NCI-H82 treated with DMSO at 0.1 percent for 48 hours (cell line): ENCODE measurements at regions not wholly inside any gene's neighbourhood (a gene's known extent, or its start where the extent isn't known, plus 50 kb on each side); places are given as distances from the start of the nearest gene placed in this dataset.
"Not testable (repeated sequence)": the region's sequence is repeated elsewhere in the genome, so short reads cannot be mapped to it uniquely, and the experiment has no call there.

Experiments
- DNase-seq: peaks from one replicate; lab custom pipeline; 2025; ENCODE audit not compliant: unreplicated experiment; lab: John Stamatoyannopoulos, UW

DNA sequence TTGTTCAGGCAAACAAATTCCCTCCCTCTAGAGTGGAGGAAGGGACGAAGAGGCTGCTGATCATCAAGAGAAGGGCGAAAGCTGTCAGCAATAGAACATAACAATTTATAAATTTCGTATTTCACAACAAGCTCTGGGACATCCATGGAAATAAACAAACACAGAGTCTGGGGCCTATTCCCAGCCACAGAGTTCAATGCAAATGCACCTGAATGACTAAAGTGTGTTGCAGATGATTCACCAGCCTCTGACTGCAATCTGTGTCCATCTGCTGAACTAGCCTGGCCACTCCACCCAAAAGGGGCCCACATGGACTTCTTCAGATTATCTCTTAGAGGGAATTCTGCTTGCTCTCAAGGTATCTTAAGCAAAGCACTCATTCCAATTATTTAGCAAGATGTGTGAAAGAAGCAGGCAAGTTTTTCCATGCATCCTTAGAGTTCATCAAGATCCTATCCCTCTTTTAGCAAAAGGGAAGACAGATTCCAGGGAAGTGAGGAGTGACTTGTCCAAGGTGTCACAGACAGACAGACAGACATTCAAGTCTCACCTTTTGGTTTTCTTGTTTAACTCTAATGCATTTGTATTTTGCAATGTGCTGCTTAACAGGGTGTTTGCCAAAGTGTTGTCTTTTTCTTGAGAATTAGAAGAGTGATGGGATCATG is 307.8 kb upstream of the PAPPA start:
- no peak for DNase-seq

DNA sequence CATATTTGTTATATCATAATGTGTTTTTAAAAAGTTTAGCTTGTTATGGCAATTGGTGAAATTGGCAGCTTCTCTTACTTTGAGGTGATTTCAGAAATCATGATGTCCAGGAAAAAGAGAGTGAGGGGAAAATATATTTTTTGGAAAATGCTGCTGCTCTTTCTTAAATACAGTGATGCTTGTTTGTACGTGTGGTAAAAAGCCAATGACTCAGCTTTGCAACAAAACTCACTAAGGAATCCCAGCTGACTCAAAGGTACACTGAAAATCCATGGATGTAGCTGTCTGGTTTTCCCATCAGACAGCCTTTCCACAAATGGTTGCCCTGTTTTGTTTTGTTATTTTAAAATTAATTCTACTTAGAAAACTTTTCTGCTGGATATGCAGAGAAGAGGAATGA is 306.4 kb upstream of the PAPPA start:
- DNase-seq: no peak

DNA sequence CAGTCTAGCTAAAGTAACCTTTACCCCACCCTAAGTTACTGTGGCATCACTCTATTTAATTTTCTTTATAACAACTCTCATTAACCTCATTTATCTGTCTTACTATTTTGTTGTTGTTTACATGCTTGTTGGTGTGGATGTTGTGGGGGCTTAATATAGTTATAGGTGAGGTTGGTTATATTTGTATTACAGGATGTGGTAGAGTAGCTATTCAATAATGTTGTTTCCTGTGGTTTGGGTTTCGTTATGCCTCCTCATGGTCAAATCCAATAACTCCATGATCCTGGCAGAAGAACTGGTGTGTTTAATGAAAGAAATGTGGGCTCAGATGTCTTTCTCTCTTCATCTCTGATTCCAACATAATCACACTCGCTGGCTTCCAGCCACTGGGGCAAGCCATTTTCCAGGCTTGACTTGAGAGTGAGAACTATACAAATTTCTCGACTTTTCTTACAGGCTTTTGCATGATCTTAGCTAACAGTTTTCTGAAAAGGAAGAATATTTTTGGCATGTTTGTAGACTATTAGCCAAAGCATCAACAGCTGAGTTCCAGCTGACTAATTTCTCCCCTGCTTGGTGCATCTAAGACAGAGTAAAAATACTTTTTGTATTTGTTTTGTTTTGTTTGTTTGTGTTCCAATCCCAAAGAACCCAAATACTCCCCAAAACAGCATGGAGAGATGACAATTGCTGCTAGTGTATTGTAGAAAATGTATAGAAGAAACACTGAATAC is 303.7 kb upstream of the PAPPA start:
- DNase-seq: no peak

DNA sequence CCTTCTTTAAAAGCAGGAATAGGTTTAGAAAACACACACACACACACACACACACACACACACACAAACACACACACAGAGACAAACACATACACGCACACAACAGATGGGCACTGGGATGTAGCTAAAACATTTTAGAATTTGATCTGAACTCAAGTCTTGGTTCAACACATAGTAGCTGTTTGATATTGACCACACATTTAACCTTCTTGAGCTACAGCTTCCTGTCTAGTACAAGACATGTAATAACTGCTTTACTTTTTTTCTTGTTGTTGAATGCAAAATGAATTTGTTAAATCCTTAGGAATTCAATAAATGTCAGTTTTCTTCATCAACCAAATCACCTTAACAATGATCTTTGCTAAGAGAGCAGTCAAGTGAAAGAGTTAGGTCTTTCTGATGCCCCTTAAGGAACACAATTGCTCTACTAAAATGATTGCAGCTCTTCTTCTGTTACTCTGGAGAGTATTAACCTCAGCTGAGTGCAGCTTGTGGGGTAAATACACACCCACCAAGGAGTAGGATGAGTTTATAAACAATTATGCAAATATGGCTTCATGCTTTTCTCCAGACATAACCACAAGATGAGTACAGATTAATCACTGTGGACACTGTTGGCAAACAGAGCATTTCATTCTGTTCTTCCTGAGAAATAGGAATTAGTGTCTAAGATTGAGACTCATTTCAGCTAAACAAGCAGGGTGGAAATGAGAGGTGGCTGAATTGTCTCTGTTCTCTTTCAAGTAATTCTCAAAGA is 302.9 kb upstream of the PAPPA start:
- DNase-seq: no peak

DNA sequence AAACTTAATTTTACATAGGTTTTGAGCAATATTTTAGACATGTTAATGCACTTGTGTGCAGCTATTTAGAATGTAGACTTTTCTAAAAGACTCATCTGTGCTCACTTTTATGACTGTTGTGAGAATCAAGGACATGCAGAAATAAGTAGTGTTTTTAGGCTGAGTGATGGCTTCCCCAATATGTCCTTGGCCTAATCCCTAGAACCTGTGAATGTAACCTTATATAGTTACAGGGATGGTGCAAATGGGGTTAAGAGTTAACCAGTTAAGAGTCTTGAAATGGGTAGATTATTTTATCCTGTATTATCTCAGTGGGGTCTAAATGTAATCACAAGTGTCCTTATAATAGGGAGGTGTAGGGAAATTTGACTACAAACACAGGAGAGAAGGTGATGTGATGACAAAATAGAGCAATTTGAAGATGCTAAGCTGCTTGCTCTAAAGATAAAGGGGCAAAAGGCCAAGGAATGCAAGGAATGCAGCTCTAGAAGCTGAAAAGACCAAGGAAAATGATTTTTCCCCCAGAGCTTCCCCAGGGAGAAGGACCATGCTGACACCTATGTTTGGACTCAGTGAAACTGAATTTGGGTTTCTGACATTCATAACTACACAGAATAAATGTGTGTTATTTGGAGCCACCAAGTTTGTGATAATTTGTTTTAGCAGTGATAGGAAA is 298.0 kb upstream of the PAPPA start:
- no peak for DNase-seq

DNA sequence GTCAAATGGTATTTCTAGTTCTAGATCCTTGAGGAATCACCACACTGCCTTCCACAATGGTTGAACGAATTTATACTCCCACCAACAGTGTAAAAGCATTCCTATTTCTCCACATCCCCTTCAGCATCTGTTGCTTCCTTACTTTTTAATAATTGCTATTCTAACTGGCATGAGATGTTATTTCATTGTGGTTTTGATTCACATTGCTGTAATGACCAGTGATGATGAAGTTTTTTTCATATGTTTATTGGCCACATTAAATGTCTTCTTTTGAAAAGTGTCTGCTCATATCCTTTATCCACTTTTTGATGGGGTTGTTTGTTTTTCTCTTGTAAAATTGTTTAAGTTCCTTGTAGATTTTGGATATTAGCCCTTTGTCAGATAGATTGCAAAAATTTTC is 295.2 kb upstream of the PAPPA start:
- not testable (repeated sequence) for DNase-seq

DNA sequence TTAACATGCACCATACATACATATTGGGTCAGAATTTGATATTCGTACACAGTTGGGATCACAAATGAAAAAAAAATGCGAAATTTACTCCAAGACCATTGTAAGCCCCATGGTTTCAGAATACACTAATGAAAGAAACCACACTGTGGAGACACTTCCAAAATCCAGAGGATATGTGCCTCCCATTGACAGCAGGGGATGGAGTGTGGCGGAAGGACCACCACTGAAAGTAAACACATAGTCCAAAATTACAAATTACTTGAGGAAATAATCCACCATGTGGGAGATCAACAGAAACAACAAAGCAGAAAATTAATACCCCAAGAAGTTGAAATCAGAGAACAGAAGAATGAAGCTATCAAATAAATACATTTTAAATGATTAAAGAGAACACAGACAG is 291.6 kb upstream of the PAPPA start:
- no peak for DNase-seq

DNA sequence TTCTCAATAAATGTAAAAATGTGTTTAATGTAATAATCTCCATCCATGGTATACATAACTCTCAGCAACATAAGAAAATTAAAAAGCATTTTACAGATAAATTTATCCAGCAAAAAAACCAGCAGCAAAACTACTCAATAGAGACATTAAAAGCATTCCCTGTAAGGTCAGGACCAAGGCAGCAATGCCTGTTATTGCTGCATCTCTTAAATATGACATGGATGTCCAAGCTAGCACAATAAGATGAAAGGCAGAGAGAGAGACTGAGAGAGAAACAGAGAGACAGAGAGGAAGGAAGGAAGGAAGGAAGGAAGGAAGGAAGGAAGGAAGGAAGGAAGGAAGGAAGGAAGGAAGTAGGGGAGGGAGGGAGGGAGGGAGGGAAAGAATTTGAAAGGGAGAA is 289.0 kb upstream of the PAPPA start:
- no peak for DNase-seq

DNA sequence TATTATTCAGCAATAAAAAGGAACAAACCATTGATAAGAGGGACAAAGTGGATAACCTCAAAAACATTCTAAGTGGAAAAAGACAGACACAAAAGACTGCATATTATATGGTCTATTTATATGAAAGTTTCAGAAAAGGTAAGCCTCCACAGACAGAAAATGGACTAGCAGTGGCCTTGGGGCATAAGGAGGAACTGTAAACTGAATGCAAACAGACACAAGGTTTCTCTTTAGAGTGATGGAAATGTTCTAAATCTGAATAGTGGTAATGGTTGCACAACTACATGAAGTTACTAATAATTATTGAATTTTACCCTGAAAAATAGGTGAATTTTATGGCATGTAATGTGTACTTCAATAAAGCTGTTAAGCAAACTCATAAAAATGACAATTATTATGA is 286.3 kb upstream of the PAPPA start:
- DNase-seq: no peak

DNA sequence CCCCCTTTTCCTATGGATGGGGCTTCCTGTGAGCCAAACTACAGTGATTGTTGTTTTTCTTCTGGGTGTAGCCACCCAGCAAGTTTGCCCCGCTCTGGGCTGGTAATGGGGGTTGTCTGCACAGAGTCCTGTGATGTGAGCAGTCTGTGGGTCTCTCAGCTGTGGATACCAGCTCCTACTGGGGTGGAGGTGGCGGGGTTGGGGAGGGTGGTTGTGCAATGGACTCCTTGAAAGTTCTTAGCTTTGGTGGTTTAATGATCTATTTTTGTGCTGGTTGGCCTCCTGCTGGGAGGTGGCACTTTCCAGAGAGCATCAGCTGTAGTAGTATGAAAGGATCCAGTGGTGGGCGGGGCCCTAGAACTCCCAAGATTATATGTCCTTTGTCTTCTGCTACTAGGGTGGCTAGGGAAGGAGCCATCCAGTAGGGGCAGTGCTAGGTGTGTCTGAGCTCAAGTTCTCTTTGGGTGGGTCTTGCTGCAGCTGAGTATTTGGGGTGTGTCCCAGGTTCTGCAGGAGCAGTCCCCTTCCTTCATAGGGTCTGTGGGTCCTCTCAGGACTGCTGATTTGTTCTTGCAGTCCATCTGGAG is 275.6 kb upstream of the PAPPA start:
- no peak for DNase-seq

DNA sequence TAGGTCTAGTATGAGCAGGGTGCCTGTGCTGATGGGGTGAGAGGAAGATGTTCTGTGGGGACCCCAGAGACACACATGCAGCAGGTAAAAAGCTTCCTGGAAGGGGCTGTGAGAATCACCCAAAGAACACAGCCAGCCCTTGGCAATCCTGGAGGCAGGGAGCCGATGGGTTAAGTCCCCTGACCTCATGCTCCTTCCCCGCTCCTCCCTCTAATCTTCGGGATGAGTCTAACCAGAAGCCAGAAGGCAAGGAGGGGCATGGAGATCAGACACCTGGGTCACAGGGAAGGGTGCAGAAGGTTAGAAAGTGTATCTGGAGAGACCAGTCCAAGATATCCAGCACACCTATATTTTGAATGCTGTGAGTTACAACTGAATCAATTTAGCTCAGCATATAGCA is 274.1 kb upstream of the PAPPA start:
- no peak for DNase-seq

DNA sequence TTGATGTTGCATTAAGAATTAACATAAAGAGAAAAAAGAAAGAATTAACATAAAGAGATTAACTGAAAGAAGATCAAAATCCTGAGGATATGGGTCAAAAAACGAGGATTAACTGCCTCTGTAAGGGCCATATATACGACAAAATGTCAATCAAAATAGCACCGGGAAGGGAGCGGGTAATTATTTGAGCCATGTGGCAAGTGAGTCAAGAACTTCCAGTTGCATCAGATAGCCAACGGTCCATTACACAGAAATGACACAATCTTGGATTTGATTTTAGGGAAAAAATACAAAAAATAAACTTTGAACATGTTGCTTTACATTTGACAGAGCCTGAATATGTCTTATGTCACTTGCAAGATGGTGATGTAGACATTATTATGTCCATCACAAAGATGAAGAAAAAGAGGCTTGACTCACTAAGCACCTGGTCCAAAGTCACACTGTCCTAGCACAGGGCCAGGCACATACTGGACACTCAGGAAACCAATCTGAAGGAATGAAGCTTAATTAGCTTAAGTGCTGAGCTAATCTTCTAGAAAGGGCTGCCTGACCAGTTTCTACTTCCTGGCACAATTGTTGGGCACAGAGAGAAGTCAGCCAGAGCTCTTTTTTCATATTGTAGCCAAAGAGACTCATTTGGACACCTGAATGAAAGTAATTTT is 273.2 kb upstream of the PAPPA start:
- DNase-seq: no peak

DNA sequence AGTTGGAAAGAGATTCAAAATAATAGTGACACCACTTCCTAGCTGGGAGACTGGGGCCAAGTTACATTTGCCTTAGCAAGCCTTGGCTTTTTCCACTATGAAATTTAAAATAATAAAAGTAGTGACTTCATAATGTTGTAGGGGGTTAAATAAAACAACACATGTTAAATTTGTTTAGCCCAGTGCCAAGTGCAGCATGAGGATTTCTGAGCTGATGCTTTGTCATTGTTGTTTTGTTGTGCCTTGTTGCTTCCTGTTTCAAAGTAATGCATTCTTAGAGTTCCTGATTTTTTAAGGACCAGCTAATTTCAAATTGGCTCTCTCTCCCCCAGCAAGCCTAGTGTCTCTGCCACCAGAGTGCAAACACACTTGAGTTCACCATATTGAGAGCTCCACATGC is 270.7 kb upstream of the PAPPA start:
- DNase-seq: no peak

DNA sequence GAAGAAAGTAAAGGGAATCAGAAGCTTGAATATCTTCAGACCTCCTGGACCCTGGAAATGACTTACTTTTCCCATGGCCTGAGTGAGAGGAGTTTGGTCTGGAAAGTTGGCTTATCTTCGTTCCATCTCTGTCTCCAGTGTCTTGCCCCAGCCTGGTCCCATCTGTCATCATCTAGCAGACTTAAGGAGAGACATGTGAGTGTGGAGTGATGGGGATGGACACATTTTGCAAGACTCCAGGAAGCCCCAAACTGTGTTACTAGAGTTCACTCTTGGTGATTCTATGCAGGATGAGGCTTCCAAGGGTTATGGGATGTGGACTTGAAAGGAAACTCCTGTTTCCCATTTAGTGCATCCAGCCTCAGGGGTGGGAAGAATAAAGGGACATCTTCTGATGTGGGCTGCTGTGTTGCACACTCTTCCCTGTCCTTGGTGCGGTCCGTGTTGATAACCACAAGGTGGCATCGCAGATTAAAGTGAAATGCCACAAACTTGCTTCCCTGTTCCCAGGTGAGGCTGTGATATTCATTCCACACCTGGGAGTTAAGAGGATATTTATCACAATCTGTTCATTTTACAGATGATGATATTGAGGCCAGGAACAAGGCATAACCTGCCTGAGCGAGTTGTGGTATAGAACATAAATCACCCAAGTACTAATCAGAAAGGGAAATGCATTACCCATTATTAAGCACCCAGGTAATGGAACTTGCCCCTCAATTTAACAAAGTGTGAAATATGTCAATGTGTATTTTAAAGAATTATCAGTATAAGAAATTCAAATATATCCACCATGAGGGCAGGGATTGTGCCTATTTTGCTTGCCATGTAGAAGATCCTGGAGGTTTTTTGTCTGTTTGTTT is 269.9 kb upstream of the PAPPA start:
- DNase-seq: no peak

DNA sequence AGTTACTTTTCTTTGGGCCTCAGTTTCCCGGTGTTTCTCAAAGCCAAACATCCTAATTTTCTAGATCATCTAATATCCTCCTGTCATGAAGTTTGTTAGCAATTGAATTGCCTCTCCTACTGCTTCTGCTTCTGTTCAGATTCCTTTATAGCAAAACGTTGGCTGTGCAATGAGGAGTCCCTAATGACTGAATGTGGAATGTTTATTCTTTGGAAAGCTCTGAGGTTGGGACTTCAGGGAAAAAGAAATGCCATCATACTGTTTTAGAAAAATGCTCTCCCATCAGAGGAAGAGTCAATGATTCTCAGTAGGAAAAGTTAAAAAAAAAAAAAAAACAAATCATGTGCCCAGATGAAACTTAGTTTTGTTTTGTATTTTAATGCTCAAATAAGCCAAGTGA is 268.7 kb upstream of the PAPPA start:
- no peak for DNase-seq

DNA sequence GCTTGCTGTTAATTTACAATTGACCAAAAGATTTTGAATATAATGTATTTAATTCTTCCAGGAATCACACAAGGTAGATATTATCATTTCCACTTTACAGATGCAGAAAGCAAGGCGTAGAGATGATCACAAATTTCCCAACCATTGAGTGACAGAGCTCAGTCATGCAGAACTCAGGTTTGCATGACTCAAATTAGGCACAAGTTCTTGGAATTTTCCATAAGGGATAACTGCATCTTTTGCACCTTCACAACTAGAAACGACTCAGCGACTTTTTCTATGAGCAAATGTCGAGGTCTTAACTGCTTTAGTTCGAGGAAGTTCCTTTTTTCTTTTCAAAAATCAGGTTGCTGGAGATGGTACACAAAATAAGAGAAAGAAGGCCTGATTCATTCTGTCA is 265.5 kb upstream of the PAPPA start:
- DNase-seq: no peak

DNA sequence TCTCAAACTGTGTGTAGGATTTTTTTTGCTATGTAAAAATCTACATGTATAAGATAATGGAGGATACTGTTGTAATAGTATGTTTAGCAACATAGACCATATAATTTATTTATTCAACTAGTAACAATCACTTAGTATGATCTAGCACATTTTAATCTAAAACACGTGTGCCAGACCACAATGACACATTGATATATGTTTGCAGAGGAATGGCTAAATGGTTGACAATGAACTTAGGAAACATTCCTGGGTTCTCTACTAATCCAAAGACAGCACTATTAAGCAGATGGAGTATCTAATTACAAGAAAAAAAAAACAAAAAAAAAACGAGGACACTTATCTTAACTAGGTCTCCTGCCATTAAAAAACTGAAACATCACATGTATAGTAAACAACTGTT is 261.7 kb upstream of the PAPPA start:
- DNase-seq: no peak

DNA sequence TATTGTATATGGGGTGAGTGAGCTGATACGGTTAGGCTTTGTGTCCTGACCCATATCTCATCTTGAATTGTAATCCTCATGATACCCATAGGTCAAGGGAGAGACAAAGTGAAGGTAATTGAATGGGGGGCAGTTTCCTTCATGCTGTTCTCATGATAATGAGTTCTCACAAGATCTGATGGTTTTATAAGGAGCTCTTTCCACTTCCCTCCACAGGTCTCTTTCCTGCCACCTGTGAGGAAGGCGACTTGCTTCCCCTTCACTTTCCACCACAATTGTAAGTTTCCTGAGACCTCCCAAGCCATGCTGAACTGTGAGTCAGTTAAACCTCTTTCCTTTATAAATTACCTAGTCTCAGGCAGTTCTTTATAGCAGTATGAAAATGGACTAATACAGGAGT is 255.1 kb upstream of the PAPPA start:
- not testable (repeated sequence) for DNase-seq

DNA sequence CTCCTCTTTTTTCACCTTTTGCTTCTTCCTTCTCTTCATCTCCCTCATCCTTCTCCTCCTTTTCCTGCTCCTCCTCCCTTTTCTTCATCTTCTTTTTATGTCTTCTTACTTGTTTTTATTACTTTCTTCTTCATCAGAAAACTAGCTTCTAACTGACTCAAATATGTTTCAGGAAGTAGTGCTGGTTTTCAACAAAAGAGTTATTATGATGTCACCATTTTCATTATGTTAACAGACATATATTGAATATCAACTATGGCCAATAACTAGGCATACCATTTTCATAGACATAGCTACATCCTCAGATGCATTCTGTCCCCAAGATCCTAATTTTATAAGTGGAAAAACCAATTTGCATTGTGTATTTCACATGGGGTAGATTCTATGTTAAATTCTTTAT is 252.9 kb upstream of the PAPPA start:
- no peak for DNase-seq

DNA sequence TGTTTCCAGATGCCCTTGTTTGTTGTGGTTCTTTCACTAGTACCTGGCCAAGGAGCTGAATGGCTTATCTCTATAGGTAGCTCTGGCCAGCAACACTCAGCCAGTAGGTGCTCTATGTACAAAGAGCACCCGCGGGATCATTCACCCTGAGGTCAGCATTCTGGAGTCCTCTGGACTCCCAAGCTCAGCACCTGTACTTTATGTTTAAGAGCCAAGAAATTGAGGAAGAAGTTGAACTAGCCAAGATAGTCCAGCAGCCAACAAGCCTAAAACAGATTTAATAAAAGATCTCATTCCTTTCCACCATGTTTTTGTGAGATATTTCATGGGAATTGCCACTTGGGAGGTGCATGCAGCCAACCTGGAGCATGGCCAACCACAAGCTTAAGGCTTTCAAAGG is 242.6 kb upstream of the PAPPA start:
- no peak for DNase-seq
